ENCODE measurements at regions not wholly inside any gene's neighbourhood (a gene's known extent, or its start where the extent isn't known, plus 50 kb on each side); places are given as distances from the start of the nearest gene placed in this dataset.

- Histone ChIP-seq H3K9ac (ENCODE audit: insufficient read depth in 1 of 2, low read depth in 2 of 2, low read length in 2 of 2) (no peak overlapping the region), H3K27ac (ENCODE audit: extremely low read depth, low read depth, low read length) (no peak overlapping the region), H3K4me2 (ENCODE audit: insufficient read depth, low read length) (no peak overlapping the region), H3K79me2 (ENCODE audit: control insufficient read depth, insufficient read depth, low read length) (no peaks in the 10 kb centered on the region), H3K9me1 (ENCODE audit: control insufficient read depth, insufficient read depth, low read length) (no peaks in the 10 kb centered on the region), H3K4me1 (replicated peaks in 1 of 2; ENCODE audit: control insufficient read depth in 2 of 2, insufficient read depth in 2 of 2, low read length in 2 of 2) (no peaks in the 10 kb centered on the region), H4K20me1 (replicated peaks; ENCODE audit: control insufficient read depth, insufficient read depth, low read length) (no peaks in the 10 kb centered on the region), H3K36me3 (ENCODE audit: control insufficient read depth, insufficient read depth, low read length) (no peaks in the 10 kb centered on the region), H3K9me3 (replicated peaks; ENCODE audit: control insufficient read depth, insufficient read depth, low read depth, low read length) (0 out of 2 replicates have a peak, but pooled peaks cover 2% of the 10 kb centered on the region), H3K27me3 (ENCODE audit: control insufficient read depth in 2 of 2, insufficient read depth in 2 of 2, low read length in 2 of 2) (no peaks in the 10 kb centered on the region), H2AFZ (ENCODE audit: low read depth, low read length) (no peak overlapping the region), H3K4me3 (no peak overlapping the region)
- in situ Hi-C loops (cut with MboI) = no loop called here
- TF ChIP-seq ZNF707 (CRISPR knock-in tag; conservative IDR thresholded peaks at IDR 0.05) (no peak), ZNF695 (CRISPR knock-in tag; IDR thresholded peaks at IDR 0.05) (no peak), ZBTB5 (IDR thresholded peaks at IDR 0.05) (no peak), SRSF3 (IDR thresholded peaks at IDR 0.05; ENCODE audit: insufficient read depth, low read length) (no peak), ASH1L (IDR thresholded peaks at IDR 0.05; ENCODE audit: borderline replicate concordance, low read depth, partially characterized antibody) (no peak), ZNF23 (CRISPR knock-in tag; IDR thresholded peaks at IDR 0.05) (no peak), SIN3B (IDR thresholded peaks at IDR 0.05; ENCODE audit: low read depth) (no peak), GABPA (tag; conservative IDR thresholded peaks at IDR 0.05; ENCODE audit: low read depth) (no peak), CBX5 (IDR thresholded peaks at IDR 0.05; ENCODE audit: borderline replicate concordance, low read depth) (no peak), ZNF165 (CRISPR knock-in tag; IDR thresholded peaks at IDR 0.05; ENCODE audit: borderline replicate concordance) (no peak), ZSCAN29 (IDR thresholded peaks at IDR 0.05) (no peak), E2F5 (CRISPR knock-in tag; IDR thresholded peaks at IDR 0.05) (no peak), POLR3A (IDR thresholded peaks at IDR 0.05; ENCODE audit: borderline replicate concordance, extremely low read depth, insufficient read depth, insufficient read length) (no peak), ZNF586 (CRISPR knock-in tag; conservative IDR thresholded peaks at IDR 0.05) (no peak), KHSRP (IDR thresholded peaks at IDR 0.05) (no peak), SRSF1 (IDR thresholded peaks at IDR 0.05; ENCODE audit: low read depth, low read length) (no peak), ARNT (IDR thresholded peaks at IDR 0.05) (no peak)
- TF ChIP-seq, protein P1, sequence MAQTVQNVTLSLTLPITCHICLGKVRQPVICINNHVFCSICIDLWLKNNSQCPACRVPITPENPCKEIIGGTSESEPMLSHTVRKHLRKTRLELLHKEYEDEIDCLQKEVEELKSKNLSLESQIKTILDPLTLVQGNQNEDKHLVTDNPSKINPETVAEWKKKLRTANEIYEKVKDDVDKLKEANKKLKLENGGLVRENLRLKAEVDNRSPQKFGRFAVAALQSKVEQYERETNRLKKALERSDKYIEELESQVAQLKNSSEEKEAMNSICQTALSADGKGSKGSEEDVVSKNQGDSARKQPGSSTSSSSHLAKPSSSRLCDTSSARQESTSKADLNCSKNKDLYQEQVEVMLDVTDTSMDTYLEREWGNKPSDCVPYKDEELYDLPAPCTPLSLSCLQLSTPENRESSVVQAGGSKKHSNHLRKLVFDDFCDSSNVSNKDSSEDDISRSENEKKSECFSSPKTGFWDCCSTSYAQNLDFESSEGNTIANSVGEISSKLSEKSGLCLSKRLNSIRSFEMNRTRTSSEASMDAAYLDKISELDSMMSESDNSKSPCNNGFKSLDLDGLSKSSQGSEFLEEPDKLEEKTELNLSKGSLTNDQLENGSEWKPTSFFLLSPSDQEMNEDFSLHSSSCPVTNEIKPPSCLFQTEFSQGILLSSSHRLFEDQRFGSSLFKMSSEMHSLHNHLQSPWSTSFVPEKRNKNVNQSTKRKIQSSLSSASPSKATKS (CRISPR knock-in tag; IDR thresholded peaks at IDR 0.05) = no peak
- CTCF ChIA-PET (ENCODE audit: low intra/inter-chr PET ratio) = no interaction called here
- 2% methylated on average over 4 of the region's 4 CpGs for WGBS (ENCODE audit: insufficient coverage, low coverage, missing lambda C conversion rate)
- no peak for ATAC-seq
- FAIRE-seq = no peak
- POLR2A ChIA-PET = no interaction called here
- no TSS peak for BruUV-seq (replicated peaks)
- no peak for DNase-seq (ENCODE audit: extremely low read depth in 1 of 4, low spot score in 3 of 4)
- intact Hi-C loops (cut with micrococcal nuclease) = no loop called here
Measured at GRCh38 chr5:23994581-23995370, 487.4 kb downstream of the PRDM9 start.
